Heart left ventricle (tissue), 13 donors: ENCODE measurements at regions not wholly inside any gene's neighbourhood (a gene's known extent, or its start where the extent isn't known, plus 50 kb on each side); places are given as distances from the start of the nearest gene placed in this dataset.

ENCODE experiments used
- CTCF ChIP-seq, 12 donors: fragments of 200-600 bp; sonication (generic) in 4 of 12; IDR thresholded peaks; one replicate each; pipeline versions ENCODE4 v1.5.0 to v1.8.0; 2018 to 2022; ENCODE audit warnings: antibody characterized with exemption in 12 of 12, mild to moderate bottlenecking in 5 of 12
- POLR2A ChIP-seq, 2 donors: fragments of 450-650 bp; IDR thresholded peaks; one replicate each; pipeline ENCODE4 v1.6.1; 2017; ENCODE audit warnings: antibody characterized with exemption in 2 of 2, mild to moderate bottlenecking in 2 of 2, moderate library complexity in 2 of 2
- donor health status: ischemic (EF 13 %, LVEDD 7.1; RV severe dilation, severe dysfunction).
- donor health status: DM: no; HTN: yes; CAD: no.
- donor health status: DM: no; HTN: no; CAD: no.
- donor health status: ischemic (EF 25% LVEDD 6.9; RV normal size, moderate dysfunction).
- donor health status: ischemic (EF 25% LVEDD 5.7; RV mildly dilated, moderate dysfunction).
- donor health status: ischemic (EF 35%, LVEDD 5.7; RV mildly dilated, moderate dysfunction).
- donor health status: nonischemic (EF 11% LVEDD 7.7; RV severe dilation, severe dysfunction).
- donor health status: DM: yes; HTN: yes; CAD: no.
- donor health status: PGD.
- donor health status: ischemic (EF 29% LVEDD 5.4; RV normal size, mild dysfunction).
- donor health status: nonischemic (EF 23%, LVEDD 6.1; RV moderate dilation, normal function).

GRCh38 chr5:66494437-66494836, 101.8 kb upstream of the MAST4 start:
- TF ChIP-seq POLR2A (IDR thresholded peaks at IDR 0.05) (no peak), CTCF (IDR thresholded peaks at IDR 0.05) (peak in 1 of 12 donors; percentile 13)
